GM21619 (cell line): ENCODE measurements at regions not wholly inside any gene's neighbourhood (a gene's known extent, or its start where the extent isn't known, plus 50 kb on each side); places are given as distances from the start of the nearest gene placed in this dataset.
"Not testable (repeated sequence)": the region's sequence is repeated elsewhere in the genome, so short reads cannot be mapped to it uniquely, and the experiment has no call there.

Experiments
- ATAC-seq: cut with Tn5 transposase; IDR thresholded peaks from one replicate; pipeline ENCODE4 v1.9.1; 2021; ENCODE audit not compliant: unreplicated experiment

GRCh38 chr5:63127054-63127453 lies 548.4 kb downstream of the LRRC70 start:
- ATAC-seq = no peak

- ATAC-seq = peak; percentile 80
Observed at GRCh38 chr5:63125862-63126261, 547.2 kb downstream of the LRRC70 start.

GRCh38 chr5:63125392-63125791 lies 546.8 kb downstream of the LRRC70 start:
- no peak for ATAC-seq

GRCh38 chr5:63124266-63124665 lies 545.6 kb downstream of the LRRC70 start:
- no peak for ATAC-seq

- no peak for ATAC-seq
Observed at GRCh38 chr5:63121471-63121870, 542.9 kb downstream of the LRRC70 start.

GRCh38 chr5:63118221-63118620 lies 539.6 kb downstream of the LRRC70 start:
- ATAC-seq = no peak

- no peak for ATAC-seq
Observed at GRCh38 chr5:63111891-63112290, 533.3 kb downstream of the LRRC70 start.

GRCh38 chr5:63101870-63102269 lies 523.3 kb downstream of the LRRC70 start:
- ATAC-seq = no peak

- no peak for ATAC-seq
Observed at GRCh38 chr5:63097286-63097685, 518.7 kb downstream of the LRRC70 start.

- no peak for ATAC-seq
Observed at GRCh38 chr5:63094730-63095129, 516.1 kb downstream of the LRRC70 start.

- no peak for ATAC-seq
Observed at GRCh38 chr5:63089147-63089546, 510.5 kb downstream of the LRRC70 start.

- ATAC-seq = no peak
Observed at GRCh38 chr5:63085561-63085960, 506.9 kb downstream of the LRRC70 start.

- not testable (repeated sequence) for ATAC-seq
Observed at GRCh38 chr5:63083689-63084088, 505.1 kb downstream of the LRRC70 start.

- no peak for ATAC-seq
Observed at GRCh38 chr5:63081402-63081801, 502.8 kb downstream of the LRRC70 start.

- ATAC-seq = no peak
Observed at GRCh38 chr5:63070001-63070400, 491.4 kb downstream of the LRRC70 start.

- ATAC-seq = no peak
Observed at GRCh38 chr5:63055421-63055820, 476.8 kb downstream of the LRRC70 start.

- ATAC-seq = no peak
Observed at GRCh38 chr5:63053019-63053638, 474.5 kb downstream of the LRRC70 start.

- no peak for ATAC-seq
Observed at GRCh38 chr5:63050916-63051315, 472.3 kb downstream of the LRRC70 start.

- ATAC-seq = no peak
Observed at GRCh38 chr5:63049935-63050334, 471.3 kb downstream of the LRRC70 start.

- ATAC-seq = no peak
Observed at GRCh38 chr5:63043792-63044191, 465.2 kb downstream of the LRRC70 start.

GRCh38 chr5:63032343-63032742 lies 453.7 kb downstream of the LRRC70 start:
- ATAC-seq = no peak

GRCh38 chr5:63029891-63030290 lies 451.3 kb downstream of the LRRC70 start:
- no peak for ATAC-seq

GRCh38 chr5:63025679-63026078 lies 447.1 kb downstream of the LRRC70 start:
- ATAC-seq = no peak
